GM23338 (cell line): ENCODE measurements at regions not wholly inside any gene's neighbourhood (a gene's known extent, or its start where the extent isn't known, plus 50 kb on each side); places are given as distances from the start of the nearest gene placed in this dataset.

Source experiments
- ATAC-seq: fragments of 200-7000 bp; cut with Tn5 transposase; 3 replicates; pipeline ENCODE4 v1.9.1; 2020
- DNase-seq: peaks from one replicate; pipeline ENCODE4 v3.0.0-alpha.2; 2015; ENCODE audit warnings: low spot score
- H2AFZ ChIP-seq: fragments of 200-600 bp; sonication (generic); 2 replicates; pipeline ENCODE4 v1.8.0; 2016; ENCODE audit warnings: antibody characterized with exemption, mild to moderate bottlenecking, moderate library complexity
- H3F3A ChIP-seq: fragments of 200-600 bp; sonication (generic); replicated peaks from 2 replicates; pipeline ENCODE4 v1.8.0; 2017; ENCODE audit warnings: antibody characterized with exemption, mixed run types, low read depth
- H3K27ac ChIP-seq: fragments of 200-600 bp; sonication (generic); 2 replicates; pipeline ENCODE4 v1.6.1; 2016; ENCODE audit warnings: low read depth
- H3K27me3 ChIP-seq: fragments of 200-600 bp; sonication (generic); 2 replicates; pipeline ENCODE4 v1.8.0; 2016; ENCODE audit warnings: mild to moderate bottlenecking, mixed run types, moderate library complexity; ENCODE audit not compliant: insufficient read depth
- H3K36me3 ChIP-seq: fragments of 200-600 bp; sonication (generic); 2 replicates; pipeline ENCODE4 v1.8.0; 2016; ENCODE audit warnings: mild to moderate bottlenecking; ENCODE audit not compliant: insufficient read depth
- H3K4me1 ChIP-seq: fragments of 200-600 bp; sonication (generic); 2 replicates; pipeline ENCODE4 v1.8.0; 2016; ENCODE audit warnings: mild to moderate bottlenecking, moderate library complexity; ENCODE audit not compliant: insufficient read depth
- H3K4me2 ChIP-seq: fragments of 200-600 bp; sonication (generic); 2 replicates; pipeline ENCODE4 v1.7.1; 2017; ENCODE audit warnings: mixed run types
- H3K4me3 ChIP-seq: fragments of 200-600 bp; sonication (generic); 2 replicates; pipeline ENCODE4 v1.6.1; 2016; ENCODE audit warnings: mixed run types
- H3K79me2 ChIP-seq: fragments of 200-600 bp; sonication (generic); replicated peaks from 2 replicates; pipeline ENCODE4 v1.8.0; 2017; ENCODE audit warnings: mild to moderate bottlenecking; ENCODE audit not compliant: insufficient read depth
- H3K9me2 ChIP-seq: fragments of 200-600 bp; sonication (generic); 2 replicates; pipeline ENCODE4 v1.8.0; 2017; ENCODE audit not compliant: insufficient read depth
- H4K20me1 ChIP-seq: fragments of 200-600 bp; sonication (generic); replicated peaks from 2 replicates; pipeline ENCODE4 v1.8.0; 2017; ENCODE audit warnings: mild to moderate bottlenecking; ENCODE audit not compliant: insufficient read depth
- H3K27ac Mint-ChIP-seq: 2 replicates; pipeline ENCODE4 v1.8.0; 2020; ENCODE audit warnings: inconsistent platforms, mild to moderate bottlenecking, moderate library complexity, mixed read lengths
- H3K27me3 Mint-ChIP-seq: 3 replicates; pipeline ENCODE4 v1.8.0; 2022; ENCODE audit warnings: low read depth, mild to moderate bottlenecking, moderate library complexity, mixed read lengths, inconsistent platforms; ENCODE audit not compliant: insufficient read depth, poor library complexity
- H3K36me3 Mint-ChIP-seq: 3 replicates; pipeline ENCODE4 v1.8.0; 2021; ENCODE audit warnings: low read depth, mild to moderate bottlenecking, inconsistent platforms, moderate library complexity, mixed read lengths
- H3K4me1 Mint-ChIP-seq: 3 replicates; pipeline ENCODE4 v1.8.0; 2020; ENCODE audit warnings: mild to moderate bottlenecking, inconsistent platforms, mixed read lengths
- H3K4me3 Mint-ChIP-seq: 3 replicates; pipeline ENCODE4 v1.8.0; 2021; ENCODE audit warnings: moderate library complexity, mild to moderate bottlenecking, inconsistent platforms, mixed read lengths
- H3K9me3 Mint-ChIP-seq: 3 replicates; pipeline ENCODE4 v1.8.0; 2020; ENCODE audit warnings: moderate library complexity, mild to moderate bottlenecking, inconsistent platforms, mixed read lengths
- CREB1 ChIP-seq: fragments of 250-450 bp; sonication (Bioruptor Pico); IDR thresholded peaks from 2 replicates; pipeline ENCODE4 v1.5.0; 2020; ENCODE audit warnings: low read depth, mild to moderate bottlenecking, moderate library complexity
- CTCF ChIP-seq, 2 experiments: fragments of 200-600 bp in 1 of 2; sonication (generic) in 1 of 2; conservative IDR thresholded peaks; 2 replicates each; pipeline versions ENCODE4 v1.5.1 to v1.6.1; 2016 to 2017; ENCODE audit warnings: antibody characterized with exemption in 2 of 2, low read depth in 2 of 2, mild to moderate bottlenecking in 2 of 2, moderate library complexity in 1 of 2
- EZH2 ChIP-seq: fragments of 200-600 bp; sonication (generic); IDR thresholded peaks from one replicate; pipeline ENCODE4 v1.8.0; 2017; ENCODE audit warnings: antibody characterized with exemption, mild to moderate bottlenecking, low read depth; ENCODE audit not compliant: unreplicated experiment
- JUNB ChIP-seq: IDR thresholded peaks from one replicate; pipeline ENCODE4 v1.6.1; 2016; ENCODE audit warnings: antibody characterized with exemption; ENCODE audit not compliant: unreplicated experiment
- NANOG ChIP-seq: IDR thresholded peaks from 2 replicates; pipeline ENCODE4 v1.6.1; 2016; ENCODE audit warnings: antibody characterized with exemption, borderline replicate concordance
- POLR2AphosphoS5 ChIP-seq: IDR thresholded peaks from 2 replicates; pipeline ENCODE4 v1.6.1; 2016; ENCODE audit warnings: antibody characterized with exemption, low read depth
- STAT1 ChIP-seq: IDR thresholded peaks from one replicate; pipeline ENCODE4 v1.6.1; 2016; ENCODE audit warnings: antibody characterized with exemption; ENCODE audit not compliant: unreplicated experiment
- ZNF114 ChIP-seq: fragments of 250-450 bp; sonication (Bioruptor Pico); IDR thresholded peaks from 2 replicates; pipeline ENCODE4 v1.5.0; 2020; ENCODE audit warnings: mild to moderate bottlenecking, moderate library complexity
- TF ChIP-seq, protein P1 (sequence below): fragments of 250-450 bp; sonication (Bioruptor Pico); IDR thresholded peaks from 2 replicates; pipeline ENCODE4 v1.5.0; 2020; ENCODE audit warnings: mild to moderate bottlenecking, moderate library complexity

GRCh38 chr12:13686260-13686659, 295.1 kb downstream of the GRIN2B start (continued):
- TF ChIP-seq, protein P1, sequence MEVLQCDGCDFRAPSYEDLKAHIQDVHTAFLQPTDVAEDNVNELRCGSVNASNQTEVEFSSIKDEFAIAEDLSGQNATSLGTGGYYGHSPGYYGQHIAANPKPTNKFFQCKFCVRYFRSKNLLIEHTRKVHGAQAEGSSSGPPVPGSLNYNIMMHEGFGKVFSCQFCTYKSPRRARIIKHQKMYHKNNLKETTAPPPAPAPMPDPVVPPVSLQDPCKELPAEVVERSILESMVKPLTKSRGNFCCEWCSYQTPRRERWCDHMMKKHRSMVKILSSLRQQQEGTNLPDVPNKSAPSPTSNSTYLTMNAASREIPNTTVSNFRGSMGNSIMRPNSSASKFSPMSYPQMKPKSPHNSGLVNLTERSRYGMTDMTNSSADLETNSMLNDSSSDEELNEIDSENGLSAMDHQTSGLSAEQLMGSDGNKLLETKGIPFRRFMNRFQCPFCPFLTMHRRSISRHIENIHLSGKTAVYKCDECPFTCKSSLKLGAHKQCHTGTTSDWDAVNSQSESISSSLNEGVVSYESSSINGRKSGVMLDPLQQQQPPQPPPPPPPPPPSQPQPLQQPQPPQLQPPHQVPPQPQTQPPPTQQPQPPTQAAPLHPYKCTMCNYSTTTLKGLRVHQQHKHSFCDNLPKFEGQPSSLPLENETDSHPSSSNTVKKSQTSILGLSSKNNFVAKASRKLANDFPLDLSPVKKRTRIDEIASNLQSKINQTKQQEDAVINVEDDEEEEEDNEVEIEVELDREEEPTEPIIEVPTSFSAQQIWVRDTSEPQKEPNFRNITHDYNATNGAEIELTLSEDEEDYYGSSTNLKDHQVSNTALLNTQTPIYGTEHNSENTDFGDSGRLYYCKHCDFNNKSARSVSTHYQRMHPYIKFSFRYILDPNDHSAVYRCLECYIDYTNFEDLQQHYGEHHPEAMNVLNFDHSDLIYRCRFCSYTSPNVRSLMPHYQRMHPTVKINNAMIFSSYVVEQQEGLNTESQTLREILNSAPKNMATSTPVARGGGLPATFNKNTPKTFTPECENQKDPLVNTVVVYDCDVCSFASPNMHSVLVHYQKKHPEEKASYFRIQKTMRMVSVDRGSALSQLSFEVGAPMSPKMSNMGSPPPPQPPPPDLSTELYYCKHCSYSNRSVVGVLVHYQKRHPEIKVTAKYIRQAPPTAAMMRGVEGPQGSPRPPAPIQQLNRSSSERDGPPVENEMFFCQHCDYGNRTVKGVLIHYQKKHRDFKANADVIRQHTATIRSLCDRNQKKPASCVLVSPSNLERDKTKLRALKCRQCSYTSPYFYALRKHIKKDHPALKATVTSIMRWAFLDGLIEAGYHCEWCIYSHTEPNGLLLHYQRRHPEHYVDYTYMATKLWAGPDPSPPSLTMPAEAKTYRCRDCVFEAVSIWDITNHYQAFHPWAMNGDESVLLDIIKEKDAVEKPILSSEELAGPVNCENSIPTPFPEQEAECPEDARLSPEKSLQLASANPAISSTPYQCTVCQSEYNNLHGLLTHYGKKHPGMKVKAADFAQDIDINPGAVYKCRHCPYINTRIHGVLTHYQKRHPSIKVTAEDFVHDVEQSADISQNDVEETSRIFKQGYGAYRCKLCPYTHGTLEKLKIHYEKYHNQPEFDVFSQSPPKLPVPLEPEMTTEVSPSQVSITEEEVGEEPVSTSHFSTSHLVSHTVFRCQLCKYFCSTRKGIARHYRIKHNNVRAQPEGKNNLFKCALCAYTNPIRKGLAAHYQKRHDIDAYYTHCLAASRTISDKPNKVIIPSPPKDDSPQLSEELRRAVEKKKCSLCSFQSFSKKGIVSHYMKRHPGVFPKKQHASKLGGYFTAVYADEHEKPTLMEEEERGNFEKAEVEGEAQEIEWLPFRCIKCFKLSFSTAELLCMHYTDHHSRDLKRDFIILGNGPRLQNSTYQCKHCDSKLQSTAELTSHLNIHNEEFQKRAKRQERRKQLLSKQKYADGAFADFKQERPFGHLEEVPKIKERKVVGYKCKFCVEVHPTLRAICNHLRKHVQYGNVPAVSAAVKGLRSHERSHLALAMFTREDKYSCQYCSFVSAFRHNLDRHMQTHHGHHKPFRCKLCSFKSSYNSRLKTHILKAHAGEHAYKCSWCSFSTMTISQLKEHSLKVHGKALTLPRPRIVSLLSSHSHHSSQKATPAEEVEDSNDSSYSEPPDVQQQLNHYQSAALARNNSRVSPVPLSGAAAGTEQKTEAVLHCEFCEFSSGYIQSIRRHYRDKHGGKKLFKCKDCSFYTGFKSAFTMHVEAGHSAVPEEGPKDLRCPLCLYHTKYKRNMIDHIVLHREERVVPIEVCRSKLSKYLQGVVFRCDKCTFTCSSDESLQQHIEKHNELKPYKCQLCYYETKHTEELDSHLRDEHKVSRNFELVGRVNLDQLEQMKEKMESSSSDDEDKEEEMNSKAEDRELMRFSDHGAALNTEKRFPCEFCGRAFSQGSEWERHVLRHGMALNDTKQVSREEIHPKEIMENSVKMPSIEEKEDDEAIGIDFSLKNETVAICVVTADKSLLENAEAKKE, result no peak
- no peak for TF ChIP-seq NANOG

- no peak overlapping the region for H3K27ac Mint-ChIP-seq
- H3K27me3 ChIP-seq, result no peaks in the 10 kb centered on the region
- TF ChIP-seq JUNB (no peak), EZH2 (no peak), NANOG (no peak), CREB1 (no peak), CTCF (conservative IDR thresholded peaks at IDR 0.05; ENCODE audit: low read depth in 2 of 2) (no peak), ZNF114 (CRISPR knock-in tag) (no peak), POLR2AphosphoS5 (no peak), STAT1 (no peak)
- TF ChIP-seq, protein P1, result no peak
These were observed 300.5 kb downstream of the GRIN2B start for GRCh38 chr12:13680916-13681315.

More at GRCh38 chr12:13680916-13681315, 300.5 kb downstream of the GRIN2B start:
- no peaks in the 10 kb centered on the region for H3K9me3 Mint-ChIP-seq
- H3K4me3 ChIP-seq, result no peak overlapping the region
- H3K27ac ChIP-seq, result no peak overlapping the region
- H4K20me1 ChIP-seq, result no peaks in the 10 kb centered on the region
- H3K4me3 Mint-ChIP-seq, result no peak overlapping the region
- no peaks in the 10 kb centered on the region for H3K4me1 Mint-ChIP-seq
- H3K36me3 Mint-ChIP-seq, result no peaks in the 10 kb centered on the region
- H3K9me2 ChIP-seq, result peaks cover 8% of the 10 kb centered on the region; the same call in 1 of the 2 replicates
- no peaks in the 10 kb centered on the region for H3K79me2 ChIP-seq
- no peak for DNase-seq
- H3F3A ChIP-seq, result no peaks in the 10 kb centered on the region
- no peak for ATAC-seq
- peaks cover 4% of the 10 kb centered on the region for H3K27me3 Mint-ChIP-seq
- H2AFZ ChIP-seq, result no peak overlapping the region
- H3K4me2 ChIP-seq, result no peak overlapping the region
- no peaks in the 10 kb centered on the region for H3K36me3 ChIP-seq
- no peaks in the 10 kb centered on the region for H3K4me1 ChIP-seq
